CD4-positive, alpha-beta T cell treated with Interleukin-21 for 1 hour (primary cell): ENCODE measurements at regions not wholly inside any gene's neighbourhood (a gene's known extent, or its start where the extent isn't known, plus 50 kb on each side); places are given as distances from the start of the nearest gene placed in this dataset.

Source experiments
- DNase-seq: peaks from one replicate; pipeline ENCODE4 v3.0.0-alpha.2; 2020

DNA sequence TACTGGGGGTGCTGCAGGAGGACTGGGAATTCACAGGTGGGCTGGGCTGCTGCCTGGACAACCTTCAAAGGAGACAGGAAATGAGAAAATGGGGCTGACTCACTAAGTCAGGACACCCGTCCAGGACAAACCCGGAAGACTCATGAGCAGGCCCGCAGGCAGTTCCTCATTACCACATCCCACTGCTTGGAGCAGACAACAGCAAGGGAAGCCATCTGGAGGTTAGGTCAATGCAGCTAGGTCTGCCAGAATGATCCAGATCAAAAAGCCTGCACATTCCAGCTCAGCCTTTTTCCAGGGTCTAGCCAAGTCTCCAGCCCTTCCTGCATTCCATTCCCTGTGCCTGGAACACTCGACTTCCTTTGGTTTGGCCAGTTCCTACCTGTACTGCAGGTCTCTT is 536.5 kb upstream of the CDH11 start:
- DNase-seq, result no peak

DNA sequence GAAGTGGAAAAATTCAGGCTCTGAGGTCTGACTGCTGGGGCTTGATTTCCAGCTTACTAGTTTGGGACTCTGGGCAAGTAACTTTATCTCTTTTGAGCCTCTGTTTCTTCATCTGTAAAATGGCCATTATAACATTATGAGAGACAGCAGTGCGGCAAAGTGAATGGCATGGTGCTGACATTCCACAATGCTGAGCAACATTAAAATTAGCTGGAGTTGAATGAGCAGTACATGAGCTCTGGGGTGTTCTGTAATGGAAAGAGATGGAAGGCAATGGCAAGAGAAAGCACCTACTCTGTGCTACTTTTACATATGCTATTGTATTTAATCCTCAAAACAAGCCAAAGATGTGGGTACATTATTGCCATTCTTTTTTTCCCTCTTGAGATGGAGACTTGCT is 535.7 kb upstream of the CDH11 start:
- DNase-seq, result no peak

DNA sequence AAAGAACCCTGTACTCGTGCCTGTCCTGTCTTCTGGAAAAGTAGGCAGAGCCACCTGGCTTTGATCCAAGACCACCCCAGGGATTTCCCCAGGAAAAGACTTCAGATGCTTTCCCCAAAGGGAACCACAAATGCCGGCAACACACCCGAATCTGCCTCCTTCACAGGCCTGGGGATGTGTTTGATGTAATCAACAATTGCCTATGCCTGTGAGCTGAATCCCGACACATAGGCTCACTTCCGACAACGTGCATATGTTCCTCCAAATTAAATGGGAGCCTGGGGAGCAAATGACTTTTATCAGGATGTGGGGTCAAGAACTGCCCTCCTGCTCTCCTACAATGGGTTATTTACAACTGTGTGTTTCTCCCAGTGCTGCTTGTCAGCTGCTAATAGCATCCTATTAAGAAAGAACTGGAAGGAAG is 535.2 kb upstream of the CDH11 start:
- DNase-seq, result no peak

GRCh38 chr16:65655802-65656201 is 533.9 kb upstream of the CDH11 start:
- no peak for DNase-seq

GRCh38 chr16:65648101-65648500 is 526.2 kb upstream of the CDH11 start:
- no peak for DNase-seq

GRCh38 chr16:65644821-65645220 is 523.0 kb upstream of the CDH11 start:
- no peak for DNase-seq

GRCh38 chr16:65641762-65642289 is 520.0 kb upstream of the CDH11 start:
- DNase-seq, result no peak

DNA sequence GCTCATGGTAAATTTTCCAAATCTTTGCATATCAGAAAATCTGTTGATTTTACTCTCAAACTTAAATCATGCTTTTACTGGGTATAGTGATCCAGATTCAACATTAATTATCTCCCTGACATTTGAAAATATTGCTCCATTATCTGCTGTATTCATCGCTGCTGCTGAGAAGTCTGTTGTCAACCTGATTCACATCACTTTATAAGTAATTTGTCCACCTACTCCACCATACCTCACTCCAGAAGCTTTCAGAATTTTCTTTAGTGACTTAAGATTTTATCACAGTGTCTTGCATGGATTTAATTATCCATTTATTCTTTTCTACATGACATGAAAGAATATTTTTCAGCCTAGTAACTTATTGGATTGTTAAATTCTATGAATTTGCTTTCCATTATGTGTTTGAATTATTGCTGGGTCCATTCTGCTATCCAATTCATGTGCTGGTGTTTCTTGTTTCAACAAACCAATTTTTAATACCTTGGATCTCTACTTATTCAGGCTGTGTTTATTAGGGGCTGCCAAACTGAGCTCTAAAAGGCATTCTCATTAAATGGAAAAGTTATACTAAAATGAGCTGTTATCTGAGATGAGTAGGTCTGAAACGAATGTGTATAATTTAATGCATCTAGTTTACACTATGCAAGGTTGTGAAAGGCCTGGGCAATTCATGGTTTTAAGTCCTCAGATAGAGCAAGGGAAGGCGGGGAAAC is 519.3 kb upstream of the CDH11 start:
- no peak for DNase-seq

DNA sequence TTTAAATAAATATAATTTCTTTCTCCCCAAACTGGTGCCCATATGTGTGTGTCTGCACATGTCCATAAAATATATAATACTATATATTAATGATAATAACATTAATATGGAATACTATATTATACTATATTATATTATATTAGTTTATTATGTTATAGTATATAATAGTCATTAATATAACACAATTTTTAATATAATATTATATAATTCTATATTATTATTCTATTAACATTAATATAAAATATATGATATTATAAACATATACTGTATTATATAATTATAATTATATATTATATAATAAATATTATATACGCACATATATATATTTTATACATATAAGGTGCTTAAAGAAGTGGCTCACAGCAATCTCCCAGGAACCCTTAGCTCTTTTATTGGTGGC is 513.0 kb upstream of the CDH11 start:
- DNase-seq, result no peak

DNA sequence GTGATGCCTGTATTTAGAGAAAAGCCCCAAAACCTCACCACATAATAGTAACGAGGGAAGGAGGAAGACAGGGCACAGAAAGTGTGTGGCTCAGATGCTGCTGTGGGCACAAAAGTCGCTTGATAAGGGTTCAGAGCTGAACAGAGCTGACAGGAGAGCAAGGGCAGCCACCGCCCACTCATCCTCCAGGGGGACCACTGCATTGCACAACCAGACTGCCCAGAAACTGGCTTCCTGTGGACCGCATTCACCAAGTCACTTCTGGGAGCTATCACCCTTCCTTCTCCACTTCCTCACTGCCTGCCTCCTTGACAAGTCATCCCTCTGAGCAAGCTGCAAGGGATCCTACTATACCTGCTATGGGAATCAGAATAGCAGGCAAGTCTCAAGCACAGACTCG is 512.4 kb upstream of the CDH11 start:
- DNase-seq, result no peak

DNA sequence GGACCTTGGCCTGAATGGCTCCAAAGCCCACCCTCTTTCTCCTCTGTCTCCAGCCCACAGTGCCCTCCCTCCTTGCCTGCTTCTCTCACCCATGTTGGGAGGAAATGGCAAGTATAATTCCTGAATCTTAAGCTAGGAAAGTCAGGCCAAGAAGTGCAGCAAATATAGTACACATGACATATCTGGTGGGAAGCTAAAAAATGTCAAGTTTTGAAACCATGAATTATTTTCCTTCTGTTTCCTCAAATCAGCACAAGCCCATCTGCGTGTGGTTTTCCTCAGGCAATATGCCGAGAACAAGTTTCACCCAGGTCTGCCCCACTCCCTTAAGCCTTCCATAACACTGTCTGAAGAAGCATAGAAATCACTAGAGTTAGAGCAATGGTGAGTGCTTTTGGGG is 502.8 kb upstream of the CDH11 start:
- DNase-seq, result no peak

DNA sequence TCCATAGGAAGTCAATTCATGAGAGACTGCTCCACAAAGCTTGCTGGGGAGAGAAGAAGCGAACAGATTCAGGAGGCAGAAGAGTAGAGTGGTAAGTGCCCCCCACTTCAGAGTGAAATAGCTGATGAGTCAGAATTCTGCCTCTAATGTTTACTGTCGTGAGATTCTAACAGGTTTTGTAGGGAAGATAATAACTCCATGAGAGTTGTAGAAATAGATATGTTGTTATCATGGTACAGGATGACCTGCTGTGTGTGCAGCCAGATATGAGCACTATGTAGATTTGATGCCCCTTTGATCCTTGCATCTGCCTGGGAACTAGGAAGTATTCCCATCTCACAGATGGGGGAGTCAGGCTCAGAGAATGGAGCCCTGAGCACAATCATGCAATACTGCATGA is 502.4 kb upstream of the CDH11 start:
- DNase-seq, result no peak

DNA sequence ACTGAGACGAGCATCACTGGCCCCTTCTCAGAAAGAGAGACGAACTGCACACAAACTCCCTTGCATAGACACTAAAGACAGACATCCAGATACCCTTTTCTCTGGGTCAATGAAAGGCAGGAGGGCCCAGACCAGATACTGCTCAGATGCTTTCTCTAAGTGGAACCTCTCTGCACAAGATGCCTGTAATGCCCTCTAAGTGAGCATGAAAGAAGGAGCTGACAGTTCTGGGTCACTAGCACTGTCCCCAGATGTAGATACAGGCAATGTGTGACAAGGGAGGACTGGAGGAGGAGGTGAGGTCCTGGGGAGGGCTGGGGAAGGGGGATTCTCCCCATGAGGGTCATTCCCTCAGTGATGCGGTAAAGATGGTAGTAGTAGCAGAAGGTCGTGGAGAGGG is 501.0 kb upstream of the CDH11 start:
- no peak for DNase-seq

DNA sequence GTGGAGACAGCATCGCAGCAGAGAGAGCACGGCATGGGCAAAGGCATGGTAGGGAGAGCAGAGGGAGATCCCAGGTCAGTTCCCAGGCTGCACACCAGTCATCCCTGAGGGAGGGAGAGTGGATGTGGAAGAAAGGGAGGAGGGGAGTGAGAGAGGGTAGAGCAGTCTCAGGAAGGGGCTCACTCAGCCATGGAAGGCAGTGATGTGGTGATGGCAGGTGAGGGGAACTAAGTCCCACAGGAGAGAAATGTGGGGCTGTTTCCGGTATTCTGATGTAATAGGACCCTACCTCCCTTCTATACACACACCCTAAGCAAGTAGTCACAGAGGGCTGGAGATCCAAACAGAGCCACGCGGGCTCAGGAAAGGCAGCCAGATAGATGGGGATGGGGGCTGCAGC is 500.3 kb upstream of the CDH11 start:
- no peak for DNase-seq

DNA sequence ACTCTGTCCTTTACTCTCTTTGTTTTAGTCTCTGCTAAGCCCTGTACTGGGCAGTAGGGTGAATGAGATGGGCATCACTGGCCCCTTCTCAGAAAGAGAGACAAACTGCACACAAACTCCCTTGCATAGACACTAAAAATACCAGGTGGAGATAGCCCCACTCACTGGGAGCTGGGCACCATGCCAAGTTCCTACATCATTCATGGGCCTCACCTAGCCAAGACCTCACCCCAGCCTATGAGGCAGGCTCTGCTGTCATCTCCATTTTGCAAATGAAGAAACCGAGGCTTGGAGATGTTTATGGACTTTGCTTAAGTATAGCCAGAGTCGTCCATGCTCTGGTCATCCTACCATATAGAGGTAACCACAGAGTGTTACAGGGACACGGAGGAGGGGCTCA is 499.8 kb upstream of the CDH11 start:
- DNase-seq, result no peak

DNA sequence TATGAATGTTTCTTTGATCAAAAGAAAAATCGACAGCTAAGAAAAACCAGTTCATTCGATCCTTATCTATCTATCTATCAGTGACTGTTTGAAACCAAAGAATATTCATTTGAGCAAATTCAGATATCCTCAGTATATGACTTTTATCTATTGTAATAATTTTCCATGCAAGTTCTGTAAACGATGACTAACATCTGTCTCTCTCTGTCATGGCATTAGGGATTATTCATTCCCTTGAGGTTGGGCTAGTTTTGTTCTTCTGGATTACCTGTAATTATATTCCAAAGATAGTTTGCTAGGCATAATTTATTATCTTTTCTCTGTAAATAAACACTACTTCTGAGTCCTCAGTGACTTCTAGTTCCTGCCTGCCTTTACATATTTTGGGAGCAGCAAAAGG is 497.7 kb upstream of the CDH11 start:
- no peak for DNase-seq

GRCh38 chr16:65618931-65619330 is 497.1 kb upstream of the CDH11 start:
- DNase-seq, result no peak

DNA sequence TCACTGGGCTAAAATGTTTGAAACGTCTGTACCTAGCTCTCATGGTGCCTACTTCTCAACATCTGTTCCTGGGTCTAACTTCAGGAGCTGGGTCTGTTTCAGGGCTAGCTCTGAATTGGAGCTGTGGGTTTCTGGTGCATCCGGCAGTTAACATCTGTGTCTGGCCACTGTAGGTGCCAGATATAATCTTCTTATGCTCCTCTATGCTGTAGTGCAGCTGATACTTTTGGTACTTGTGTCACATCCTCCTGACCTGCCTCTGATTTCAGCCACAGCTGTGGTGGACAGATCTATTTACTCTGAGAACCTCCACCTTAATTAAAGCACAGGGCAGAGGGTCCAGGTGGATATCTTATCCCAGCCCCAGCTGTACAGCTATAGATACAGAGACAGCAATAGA is 496.5 kb upstream of the CDH11 start:
- no peak for DNase-seq

GRCh38 chr16:65617421-65617820 is 495.6 kb upstream of the CDH11 start:
- no peak for DNase-seq

DNA sequence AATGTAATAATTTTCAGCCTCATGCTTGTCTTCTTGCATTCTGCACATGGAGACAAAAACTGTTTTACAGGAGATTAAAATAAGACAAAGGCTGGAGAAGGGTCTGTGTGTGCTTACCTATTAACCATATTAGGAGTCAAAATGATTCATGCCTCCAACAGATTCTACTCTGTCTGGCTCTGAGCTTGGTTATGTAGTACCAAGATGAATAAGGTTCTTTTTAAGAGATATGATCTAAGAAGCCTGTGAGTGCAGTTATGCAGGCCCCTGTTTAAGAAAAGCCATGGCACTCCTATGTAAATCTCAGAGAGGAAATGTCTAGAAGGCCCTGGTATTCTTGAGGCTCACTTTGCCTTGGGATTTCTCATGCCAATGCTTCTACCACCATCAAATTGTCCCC is 486.6 kb upstream of the CDH11 start:
- no peak for DNase-seq

GRCh38 chr16:65604771-65605170 is 482.9 kb upstream of the CDH11 start:
- DNase-seq, result no peak

DNA sequence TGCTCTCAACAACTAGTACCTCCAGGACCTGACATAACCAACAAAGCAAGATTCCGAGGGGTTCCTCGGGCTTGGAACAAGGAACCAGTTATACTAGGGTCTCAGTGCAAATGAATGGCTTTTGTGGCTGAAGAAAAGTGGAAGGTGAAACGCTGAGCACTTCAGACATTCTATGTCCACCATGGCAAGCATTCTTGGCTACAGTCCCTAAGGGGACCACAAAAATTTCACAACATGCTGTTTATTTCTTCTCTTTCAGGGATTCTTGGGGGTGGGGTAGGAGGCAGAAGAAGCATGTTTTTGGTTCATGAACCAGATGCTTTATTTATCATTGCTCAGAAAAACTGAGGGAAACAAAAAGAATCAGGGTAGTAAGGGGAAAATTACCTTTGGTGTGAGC is 479.9 kb upstream of the CDH11 start:
- no peak for DNase-seq

DNA sequence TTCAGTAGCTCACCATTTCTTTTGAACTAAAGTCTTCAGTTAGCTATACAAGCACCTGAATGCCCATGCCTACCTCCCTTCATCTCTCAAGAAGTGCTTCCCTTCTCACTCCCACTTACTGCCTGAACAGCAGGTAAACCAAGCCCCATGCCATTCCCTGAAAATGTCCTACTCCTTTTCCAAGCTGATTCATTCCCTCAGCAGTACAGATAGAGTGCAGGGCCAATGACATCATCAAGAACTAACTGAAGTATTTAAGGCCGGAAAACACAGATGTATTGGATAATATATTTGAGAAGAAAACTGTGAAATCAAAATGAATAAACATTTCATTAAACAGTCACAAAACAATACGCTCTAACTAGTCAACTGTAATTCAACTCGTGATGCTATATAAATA is 478.8 kb upstream of the CDH11 start:
- DNase-seq, result no peak

GRCh38 chr16:65600046-65600445 is 478.2 kb upstream of the CDH11 start:
- no peak for DNase-seq

GRCh38 chr16:65598621-65599020 is 476.8 kb upstream of the CDH11 start:
- DNase-seq, result no peak
